ENCODE measurements at regions not wholly inside any gene's neighbourhood (a gene's known extent, or its start where the extent isn't known, plus 50 kb on each side); places are given as distances from the start of the nearest gene placed in this dataset.

GRCh38 chr7:54810401-54810800, 51.4 kb upstream of the SEC61G start:
- no peak overlapping the region for H3K4me3 ChIP-seq (ENCODE audit: low read depth in 1 of 2, low read length in 2 of 2)
- H3K36me3 ChIP-seq (ENCODE audit: control insufficient read depth in 1 of 2, insufficient read depth in 2 of 2, low read length in 2 of 2) = no peaks in the 10 kb centered on the region
- H3K27ac ChIP-seq (ENCODE audit: low read length) = no peak overlapping the region
- peaks cover 0 to 20% of the 10 kb centered on the region in 2 donors for H3K4me1 ChIP-seq (ENCODE audit: control insufficient read depth in 1 of 2, insufficient read depth in 2 of 2, low read length in 2 of 2)
- H3K9me3 ChIP-seq (ENCODE audit: control insufficient read depth in 1 of 2, low read length in 2 of 2) = no peaks in the 10 kb centered on the region
- no peaks in the 10 kb centered on the region for H3K27me3 ChIP-seq (ENCODE audit: low read depth, low read length)

- Histone ChIP-seq H3K4me1 (ENCODE audit: control insufficient read depth in 1 of 2, insufficient read depth in 2 of 2, low read length in 2 of 2) (peaks cover 0 to 20% of the 10 kb centered on the region in 2 donors), H3K9me3 (ENCODE audit: control insufficient read depth in 1 of 2, low read length in 2 of 2) (no peaks in the 10 kb centered on the region), H3K36me3 (ENCODE audit: control insufficient read depth in 1 of 2, insufficient read depth in 2 of 2, low read length in 2 of 2) (no peaks in the 10 kb centered on the region), H3K4me3 (ENCODE audit: low read depth in 1 of 2, low read length in 2 of 2) (no peak overlapping the region), H3K27me3 (ENCODE audit: low read depth, low read length) (no peaks in the 10 kb centered on the region), H3K27ac (ENCODE audit: low read length) (no peak overlapping the region)
These were observed 52.2 kb upstream of the SEC61G start for GRCh38 chr7:54811041-54811845.

GRCh38 chr7:54811846-54812254, 52.8 kb upstream of the SEC61G start:
- Histone ChIP-seq H3K27ac (ENCODE audit: low read length) (no peak overlapping the region), H3K9me3 (ENCODE audit: control insufficient read depth in 1 of 2, low read length in 2 of 2) (no peaks in the 10 kb centered on the region), H3K36me3 (ENCODE audit: control insufficient read depth in 1 of 2, insufficient read depth in 2 of 2, low read length in 2 of 2) (no peaks in the 10 kb centered on the region), H3K4me1 (ENCODE audit: control insufficient read depth in 1 of 2, insufficient read depth in 2 of 2, low read length in 2 of 2) (peaks cover 0 to 20% of the 10 kb centered on the region in 2 donors), H3K27me3 (ENCODE audit: low read depth, low read length) (no peaks in the 10 kb centered on the region), H3K4me3 (ENCODE audit: low read depth in 1 of 2, low read length in 2 of 2) (no peak overlapping the region)

GRCh38 chr7:54812756-54813322, 53.8 kb upstream of the SEC61G start:
- no peaks in the 10 kb centered on the region for H3K36me3 ChIP-seq (ENCODE audit: control insufficient read depth in 1 of 2, insufficient read depth in 2 of 2, low read length in 2 of 2)
- H3K4me1 ChIP-seq (ENCODE audit: control insufficient read depth in 1 of 2, insufficient read depth in 2 of 2, low read length in 2 of 2) = peaks cover 0 to 20% of the 10 kb centered on the region in 2 donors
- H3K27me3 ChIP-seq (ENCODE audit: low read depth, low read length) = no peaks in the 10 kb centered on the region
- H3K4me3 ChIP-seq (ENCODE audit: low read depth in 1 of 2, low read length in 2 of 2) = no peak overlapping the region
- no peak overlapping the region for H3K27ac ChIP-seq (ENCODE audit: low read length)
- H3K9me3 ChIP-seq (ENCODE audit: control insufficient read depth in 1 of 2, low read length in 2 of 2) = no peaks in the 10 kb centered on the region

GRCh38 chr7:54813398-54813797, 54.4 kb upstream of the SEC61G start:
- Histone ChIP-seq H3K27me3 (ENCODE audit: low read depth, low read length) (no peaks in the 10 kb centered on the region), H3K4me1 (ENCODE audit: control insufficient read depth in 1 of 2, insufficient read depth in 2 of 2, low read length in 2 of 2) (peaks cover 0 to 20% of the 10 kb centered on the region in 2 donors), H3K36me3 (ENCODE audit: control insufficient read depth in 1 of 2, insufficient read depth in 2 of 2, low read length in 2 of 2) (no peaks in the 10 kb centered on the region), H3K27ac (ENCODE audit: low read length) (no peak overlapping the region), H3K9me3 (ENCODE audit: control insufficient read depth in 1 of 2, low read length in 2 of 2) (no peaks in the 10 kb centered on the region), H3K4me3 (ENCODE audit: low read depth in 1 of 2, low read length in 2 of 2) (no peak overlapping the region)

GRCh38 chr7:54814401-54814800, 55.4 kb upstream of the SEC61G start:
- no peaks in the 10 kb centered on the region for H3K9me3 ChIP-seq (ENCODE audit: control insufficient read depth in 1 of 2, low read length in 2 of 2)
- H3K4me3 ChIP-seq (ENCODE audit: low read depth in 1 of 2, low read length in 2 of 2) = no peak overlapping the region
- no peaks in the 10 kb centered on the region for H3K27me3 ChIP-seq (ENCODE audit: low read depth, low read length)
- H3K4me1 ChIP-seq (ENCODE audit: control insufficient read depth in 1 of 2, insufficient read depth in 2 of 2, low read length in 2 of 2) = peaks cover 0 to 20% of the 10 kb centered on the region in 2 donors
- H3K27ac ChIP-seq (ENCODE audit: low read length) = no peak overlapping the region
- H3K36me3 ChIP-seq (ENCODE audit: control insufficient read depth in 1 of 2, insufficient read depth in 2 of 2, low read length in 2 of 2) = no peaks in the 10 kb centered on the region

- no peaks in the 10 kb centered on the region for H3K27me3 ChIP-seq (ENCODE audit: low read depth, low read length)
- peaks cover 0 to 15% of the 10 kb centered on the region in 2 donors for H3K4me1 ChIP-seq (ENCODE audit: control insufficient read depth in 1 of 2, insufficient read depth in 2 of 2, low read length in 2 of 2)
- H3K9me3 ChIP-seq (ENCODE audit: control insufficient read depth in 1 of 2, low read length in 2 of 2) = no peaks in the 10 kb centered on the region
- H3K36me3 ChIP-seq (ENCODE audit: control insufficient read depth in 1 of 2, insufficient read depth in 2 of 2, low read length in 2 of 2) = no peaks in the 10 kb centered on the region
- H3K27ac ChIP-seq (ENCODE audit: low read length) = no peak overlapping the region
- H3K4me3 ChIP-seq (ENCODE audit: low read depth in 1 of 2, low read length in 2 of 2) = no peak overlapping the region
These were observed 58.1 kb upstream of the SEC61G start for GRCh38 chr7:54817152-54817551.

GRCh38 chr7:54823776-54824175, 64.8 kb upstream of the SEC61G start:
- H3K36me3 ChIP-seq (ENCODE audit: control insufficient read depth in 1 of 2, insufficient read depth in 2 of 2, low read length in 2 of 2) = no peaks in the 10 kb centered on the region
- H3K9me3 ChIP-seq (ENCODE audit: control insufficient read depth in 1 of 2, low read length in 2 of 2) = peaks cover 0 to under 1% of the 10 kb centered on the region in 2 donors
- no peaks in the 10 kb centered on the region for H3K27me3 ChIP-seq (ENCODE audit: low read depth, low read length)
- peaks cover 0 to 4% of the 10 kb centered on the region in 2 donors for H3K4me1 ChIP-seq (ENCODE audit: control insufficient read depth in 1 of 2, insufficient read depth in 2 of 2, low read length in 2 of 2)
- no peak overlapping the region for H3K4me3 ChIP-seq (ENCODE audit: low read depth in 1 of 2, low read length in 2 of 2)
- H3K27ac ChIP-seq (ENCODE audit: low read length) = no peak overlapping the region

- Histone ChIP-seq H3K36me3 (ENCODE audit: control insufficient read depth in 1 of 2, insufficient read depth in 2 of 2, low read length in 2 of 2) (no peaks in the 10 kb centered on the region), H3K27ac (ENCODE audit: low read length) (no peak overlapping the region), H3K27me3 (ENCODE audit: low read depth, low read length) (no peaks in the 10 kb centered on the region), H3K4me3 (ENCODE audit: low read depth in 1 of 2, low read length in 2 of 2) (no peak overlapping the region), H3K4me1 (ENCODE audit: control insufficient read depth in 1 of 2, insufficient read depth in 2 of 2, low read length in 2 of 2) (peaks cover 0 to 4% of the 10 kb centered on the region in 2 donors), H3K9me3 (ENCODE audit: control insufficient read depth in 1 of 2, low read length in 2 of 2) (peaks cover 0 to 4% of the 10 kb centered on the region in 2 donors)
These were observed 65.6 kb upstream of the SEC61G start for GRCh38 chr7:54824655-54825054.

GRCh38 chr7:54825368-54825767, 66.4 kb upstream of the SEC61G start:
- Histone ChIP-seq H3K36me3 (ENCODE audit: control insufficient read depth in 1 of 2, insufficient read depth in 2 of 2, low read length in 2 of 2) (no peaks in the 10 kb centered on the region), H3K4me1 (ENCODE audit: control insufficient read depth in 1 of 2, insufficient read depth in 2 of 2, low read length in 2 of 2) (peaks cover 0 to 4% of the 10 kb centered on the region in 2 donors), H3K4me3 (ENCODE audit: low read depth in 1 of 2, low read length in 2 of 2) (no peak overlapping the region), H3K27ac (ENCODE audit: low read length) (no peak overlapping the region), H3K9me3 (ENCODE audit: control insufficient read depth in 1 of 2, low read length in 2 of 2) (peaks cover 0 to 4% of the 10 kb centered on the region in 2 donors), H3K27me3 (ENCODE audit: low read depth, low read length) (no peaks in the 10 kb centered on the region)

GRCh38 chr7:54827734-54828133, 68.7 kb upstream of the SEC61G start:
- Histone ChIP-seq H3K27me3 (ENCODE audit: low read depth, low read length) (no peaks in the 10 kb centered on the region), H3K36me3 (ENCODE audit: control insufficient read depth in 1 of 2, insufficient read depth in 2 of 2, low read length in 2 of 2) (no peaks in the 10 kb centered on the region), H3K27ac (ENCODE audit: low read length) (no peak overlapping the region), H3K4me1 (ENCODE audit: control insufficient read depth in 1 of 2, insufficient read depth in 2 of 2, low read length in 2 of 2) (peaks cover 0 to 4% of the 10 kb centered on the region in 2 donors), H3K4me3 (ENCODE audit: low read depth in 1 of 2, low read length in 2 of 2) (no peak overlapping the region), H3K9me3 (ENCODE audit: control insufficient read depth in 1 of 2, low read length in 2 of 2) (peaks cover 0 to 4% of the 10 kb centered on the region in 2 donors)

Data from muscle layer of duodenum (tissue), 2 donors.